H1 (cell line): ENCODE measurements at regions not wholly inside any gene's neighbourhood (a gene's known extent, or its start where the extent isn't known, plus 50 kb on each side); places are given as distances from the start of the nearest gene placed in this dataset.
A peak's percentile ranks its signal among the peaks of the same experiment; 100 is the strongest.

Experiments used
- CTCF ChIA-PET: fragments of 300-600 bp; sonication (Branson Sonifier 250); formaldehyde crosslinking; loops from one replicate; lab custom pipeline; 2021; ENCODE audit not compliant: partially characterized antibody; lab: Charles Lee
- POLR2A ChIA-PET: fragments of 300-600 bp; sonication (Branson Sonifier 250); formaldehyde crosslinking; loops from one replicate; lab custom pipeline; 2021; ENCODE audit warnings: inconsistent platforms; ENCODE audit not compliant: partially characterized antibody; lab: Charles Lee
- DNase-seq, 2 experiments: peaks; one replicate each; pipeline versions ENCODE4 v3.0.0 to v3.0.0-alpha.2; 2010 to 2022; ENCODE audit warnings: low spot score in 2 of 2, low read depth in 1 of 2, mixed read lengths in 1 of 2
- FAIRE-seq: peaks from 2 replicates; lab custom pipeline; 2011; peaks lifted over from hg19 to GRCh38; lab: Jason Lieb, UNC
- H2AFZ ChIP-seq: 2 replicates; pipeline ENCODE4 v1.8.1; 2012; ENCODE audit warnings: low read length, inconsistent platforms
- H2AK5ac ChIP-seq: 2 replicates; pipeline ENCODE4 v1.6.1; 2013; ENCODE audit warnings: low read depth, low read length
- H2BK120ac ChIP-seq: replicated peaks from 2 replicates; pipeline ENCODE3; 2013; ENCODE audit warnings: low read depth, low read length, inconsistent platforms
- H2BK12ac ChIP-seq: 2 replicates; pipeline ENCODE4 v1.6.1; 2013; ENCODE audit warnings: low read depth, low read length
- H2BK15ac ChIP-seq: 2 replicates; pipeline ENCODE4 v1.6.1; 2013; ENCODE audit warnings: low read length
- H2BK20ac ChIP-seq: 2 replicates; pipeline ENCODE4 v1.6.1; 2013; ENCODE audit warnings: low read length
- H2BK5ac ChIP-seq: 2 replicates; pipeline ENCODE4 v1.6.1; 2013; ENCODE audit warnings: low read depth, low read length
- H3K14ac ChIP-seq: 2 replicates; pipeline ENCODE4 v1.6.1; 2013; ENCODE audit warnings: inconsistent platforms; ENCODE audit not compliant: insufficient read length
- H3K18ac ChIP-seq: 2 replicates; pipeline ENCODE4 v1.6.1; 2013; ENCODE audit warnings: low read length; ENCODE audit errors: extremely low read depth
- H3K23ac ChIP-seq: 2 replicates; pipeline ENCODE4 v1.6.1; 2013; ENCODE audit warnings: inconsistent platforms; ENCODE audit not compliant: insufficient read length
- H3K23me2 ChIP-seq: 2 replicates; pipeline ENCODE4 v1.6.1; 2013; ENCODE audit warnings: low read depth, low read length
- H3K27ac ChIP-seq: 2 replicates; pipeline ENCODE4 v1.6.1; 2011; ENCODE audit warnings: low read depth, low read length, inconsistent platforms
- H3K27me3 ChIP-seq, 4 experiments: replicated peaks in 1 of 4; 1 replicate in 1 of 4; 2 replicates in 3 of 4; pipeline versions ENCODE4 v1.6.1 to v1.8.1; 2011 to 2013; ENCODE audit warnings: low read length in 3 of 4, mild to moderate bottlenecking in 3 of 4, inconsistent platforms in 2 of 4, mixed read lengths in 2 of 4, moderate library complexity in 1 of 4; ENCODE audit not compliant: control insufficient read depth in 3 of 4, insufficient read depth in 3 of 4; ENCODE audit errors: extremely low read depth in 1 of 4
- H3K36me3 ChIP-seq, 4 experiments: 2 replicates each; pipeline versions ENCODE4 v1.6.1 to v1.8.1; 2011 to 2013; ENCODE audit warnings: mild to moderate bottlenecking in 4 of 4, low read length in 3 of 4, moderate library complexity in 2 of 4, control low read depth in 1 of 4, inconsistent platforms in 1 of 4; ENCODE audit not compliant: insufficient read depth in 4 of 4, control insufficient read depth in 2 of 4
- H3K4ac ChIP-seq: replicated peaks from 2 replicates; pipeline ENCODE3; 2013; ENCODE audit warnings: low read length, low read depth, mixed read lengths, inconsistent platforms; ENCODE audit not compliant: insufficient read length
- H3K4me1 ChIP-seq, 4 experiments: replicated peaks in 1 of 4; 1 replicate in 1 of 4; 2 replicates in 3 of 4; pipeline versions ENCODE4 v1.6.1 to v1.8.1; 2011 to 2013; ENCODE audit warnings: low read length in 3 of 4, inconsistent platforms in 2 of 4, mixed read lengths in 1 of 4; ENCODE audit not compliant: insufficient read depth in 4 of 4, control insufficient read depth in 3 of 4
- H3K4me2 ChIP-seq, 2 experiments: 2 replicates each; pipeline versions ENCODE4 v1.6.1 to v1.8.1; 2011 to 2013; ENCODE audit warnings: low read depth in 2 of 2, low read length in 2 of 2, control low read depth in 1 of 2, inconsistent platforms in 1 of 2, mild to moderate bottlenecking in 1 of 2; ENCODE audit not compliant: insufficient read depth in 1 of 2
- H3K4me3 ChIP-seq, 4 experiments: fragments of 200-600, 300-600 bp in 1 of 4; sonication (generic), shearing (Covaris generic), sonication (Bioruptor Twin) in 1 of 4; 2 replicates each; pipeline versions ENCODE4 v1.5.1 to v1.8.1; 2011 to 2016; ENCODE audit warnings: low read length in 4 of 4, low read depth in 3 of 4, control low read depth in 2 of 4, inconsistent platforms in 2 of 4, mild to moderate bottlenecking in 2 of 4, mixed read lengths in 1 of 4, moderate library complexity in 1 of 4; ENCODE audit not compliant: insufficient read depth in 2 of 4; ENCODE audit errors: extremely low read depth in 1 of 4
- H3K56ac ChIP-seq: replicated peaks from 2 replicates; pipeline ENCODE3; 2013; ENCODE audit warnings: low read depth, mild to moderate bottlenecking, mixed read lengths, low read length, inconsistent platforms; ENCODE audit not compliant: insufficient read length
- H3K79me1 ChIP-seq: 2 replicates; pipeline ENCODE4 v1.6.1; 2013; ENCODE audit warnings: low read depth, low read length, control low read depth
- H3K79me2 ChIP-seq, 2 experiments: 2 replicates each; pipeline versions ENCODE4 v1.6.1 to v1.8.1; 2012 to 2013; ENCODE audit warnings: low read length in 2 of 2, mild to moderate bottlenecking in 2 of 2, inconsistent platforms in 1 of 2; ENCODE audit not compliant: insufficient read depth in 2 of 2, control insufficient read depth in 1 of 2
- H3K9ac ChIP-seq, 4 experiments: replicated peaks in 1 of 4; 1 replicate in 1 of 4; 2 replicates in 3 of 4; pipeline versions ENCODE4 v1.6.1 to v1.8.1; 2011 to 2013; ENCODE audit warnings: low read depth in 3 of 4, low read length in 3 of 4, control low read depth in 2 of 4, mild to moderate bottlenecking in 2 of 4, moderate library complexity in 2 of 4, inconsistent platforms in 1 of 4; ENCODE audit errors: extremely low read depth in 1 of 4
- H3K9me3 ChIP-seq, 2 experiments: 2 replicates each; pipeline versions ENCODE4 v1.6.1 to v1.8.1; 2012 to 2013; ENCODE audit warnings: mild to moderate bottlenecking in 2 of 2, moderate library complexity in 2 of 2, control low read depth in 1 of 2, inconsistent platforms in 1 of 2, low read depth in 1 of 2, low read length in 1 of 2, mixed read lengths in 1 of 2; ENCODE audit not compliant: insufficient read depth in 2 of 2
- H4K20me1 ChIP-seq, 2 experiments: replicated peaks in 1 of 2; 2 replicates each; pipeline versions ENCODE3 to v1.8.1; 2011 to 2013; ENCODE audit warnings: inconsistent platforms in 2 of 2, low read length in 2 of 2, mild to moderate bottlenecking in 1 of 2; ENCODE audit not compliant: insufficient read depth in 2 of 2, control insufficient read depth in 1 of 2
- H4K5ac ChIP-seq: 2 replicates; pipeline ENCODE4 v1.6.1; 2013; ENCODE audit warnings: low read length, low read depth, mixed read lengths, inconsistent platforms; ENCODE audit not compliant: insufficient read length
- H4K8ac ChIP-seq: 2 replicates; pipeline ENCODE4 v1.8.0; 2013; ENCODE audit warnings: mild to moderate bottlenecking, moderate library complexity, low read length, inconsistent platforms; ENCODE audit not compliant: insufficient read depth; ENCODE audit errors: extremely low read depth
- H4K91ac ChIP-seq: replicated peaks from 2 replicates; pipeline ENCODE3; 2013; ENCODE audit warnings: low read length, mixed read lengths, inconsistent platforms; ENCODE audit not compliant: insufficient read length
- BCL11A ChIP-seq, 2 experiments: IDR thresholded peaks; one replicate each; pipeline ENCODE4 v1.6.1; 2011; ENCODE audit warnings: low read depth in 2 of 2, low read length in 2 of 2, mild to moderate bottlenecking in 2 of 2
- CBX8 ChIP-seq: fragments of 300-800, 300-1000 bp; sonication (generic); IDR thresholded peaks from 2 replicates; pipeline ENCODE4 v1.7.1; 2016; ENCODE audit warnings: low read depth, low read length, borderline replicate concordance
- CREB1 ChIP-seq: IDR thresholded peaks from 2 replicates; pipeline ENCODE4 v1.6.1; 2012; ENCODE audit warnings: inconsistent platforms
- E2F6 ChIP-seq: IDR thresholded peaks from 2 replicates; pipeline ENCODE4 v1.6.1; 2012; ENCODE audit warnings: inconsistent platforms
- EP300 ChIP-seq, 2 experiments: IDR thresholded peaks; 1 replicate in 1 of 2; 2 replicates in 1 of 2; pipeline ENCODE4 v1.6.1; 2011 to 2012; ENCODE audit warnings: low read depth in 2 of 2, low read length in 2 of 2, mild to moderate bottlenecking in 2 of 2, borderline replicate concordance in 1 of 2, inconsistent platforms in 1 of 2, moderate library complexity in 1 of 2
- EZH2 ChIP-seq: fragments of 200-600 bp; sonication (generic); IDR thresholded peaks from 2 replicates; pipeline ENCODE4 v1.7.1; 2012; ENCODE audit warnings: low read depth, mild to moderate bottlenecking, moderate library complexity, low read length, inconsistent platforms; ENCODE audit not compliant: severe bottlenecking
- GABPA ChIP-seq: IDR thresholded peaks from 2 replicates; pipeline ENCODE4 v1.6.1; 2011; ENCODE audit warnings: mild to moderate bottlenecking, low read length, moderate library complexity, borderline replicate concordance; ENCODE audit not compliant: insufficient read depth
- MAFK ChIP-seq: IDR thresholded peaks from 2 replicates; pipeline ENCODE4 v1.6.1; 2012; ENCODE audit warnings: low read depth, mild to moderate bottlenecking, improper control_type of control experiment, low read length
- PHF8 ChIP-seq: fragments of 200-600 bp; sonication (generic); conservative IDR thresholded peaks from 2 replicates; pipeline ENCODE4 v1.7.1; 2012; ENCODE audit warnings: low read depth, mild to moderate bottlenecking, inconsistent platforms, low read length, moderate library complexity
- RBBP5 ChIP-seq: IDR thresholded peaks from 2 replicates; pipeline ENCODE4 v1.7.1; 2012; ENCODE audit warnings: low read depth, mild to moderate bottlenecking, inconsistent platforms, low read length, moderate library complexity, borderline replicate concordance
- TBP ChIP-seq: IDR thresholded peaks from 2 replicates; pipeline ENCODE4 v1.6.1; 2011; ENCODE audit warnings: low read depth, low read length, improper control_type of control experiment
- WGBS, 2 experiments: shearing (Covaris generic) in 1 of 2; methylation state at CpG; one replicate each; pipeline versions ENCODE4 v1.1.6 to v1.1.7; 2013 to 2015; ENCODE audit warnings: low lambda C conversion rate in 2 of 2, mixed read lengths in 2 of 2, inconsistent platforms in 1 of 2, low coverage in 1 of 2, missing lambda C conversion rate in 1 of 2; ENCODE audit not compliant: insufficient replicate concordance in 2 of 2, insufficient coverage in 1 of 2, insufficient read length in 1 of 2; ENCODE audit errors: extremely low coverage in 1 of 2, missing lambda C conversion rate in 1 of 2; 5-methylcytosine and 5-hydroxymethylcytosine counted together
- TF ChIP-seq, protein P1 (sequence below): IDR thresholded peaks from 2 replicates; pipeline ENCODE4 v1.6.1; 2012; ENCODE audit warnings: low read length, inconsistent platforms

GRCh38 chr6:50979171-50979525 is 160.5 kb downstream of the TFAP2B start:
- FAIRE-seq (no peak), DNase-seq (no peak)
- Histone ChIP-seq H2BK20ac (no peak overlapping the region), H2BK120ac (no peak overlapping the region), H2AK5ac (no peak overlapping the region), H2BK15ac (no peak overlapping the region), H3K4me3 (no peak overlapping the region), H3K27ac (no peak overlapping the region), H2BK5ac (no peak overlapping the region), H3K36me3 (no peaks in the 10 kb centered on the region), H3K9ac (no peak overlapping the region), H3K4me1 (peaks cover 0 to 3% (median 1%) of the 10 kb centered on the region in 4 experiments; a peak in 2 of 7 replicates), H3K56ac (no peak overlapping the region), H2BK12ac (no peak overlapping the region), H4K20me1 (no peaks in the 10 kb centered on the region), H3K79me2 (no peaks in the 10 kb centered on the region), H3K9me3 (no peaks in the 10 kb centered on the region), H3K14ac (no peak overlapping the region), H3K4ac (no peak overlapping the region), H4K8ac (no peak overlapping the region), H3K79me1 (no peaks in the 10 kb centered on the region), H3K27me3 (no peaks in the 10 kb centered on the region), H3K4me2 (no peak overlapping the region), H3K23me2 (no peaks in the 10 kb centered on the region), H3K23ac (no peak overlapping the region), H4K5ac (no peak overlapping the region), H4K91ac (no peak overlapping the region), H3K18ac (no peak overlapping the region), H2AFZ (0 out of 2 replicates have a peak overlapping the region, but pooled peaks have one; percentile 35)
- ChIA-PET POLR2A (no interaction called here), CTCF (interaction anchor here (1.5 kb wide), 1 partner anchor 474 kb away, joined by 3 read pairs; no protein-coding TSS in a partner anchor)
- WGBS, 2 experiments: 70% methylated on average over 2 of the region's 2 CpGs; no CpG with 5 or more reads in 1 of the 2 experiments
- TF ChIP-seq CREB1 (no peak), CBX8 (no peak), BCL11A (IDR thresholded peaks at IDR 0.05; ENCODE audit: low read depth in 2 of 2, low read length in 2 of 2) (no peak), MAFK (no peak), EP300 (IDR thresholded peaks at IDR 0.05; ENCODE audit: borderline replicate concordance in 1 of 2, low read depth in 2 of 2, low read length in 2 of 2) (no peak), EZH2 (no peak), E2F6 (no peak), PHF8 (no peak), RBBP5 (no peak), GABPA (no peak), TBP (no peak)
- TF ChIP-seq, protein P1, sequence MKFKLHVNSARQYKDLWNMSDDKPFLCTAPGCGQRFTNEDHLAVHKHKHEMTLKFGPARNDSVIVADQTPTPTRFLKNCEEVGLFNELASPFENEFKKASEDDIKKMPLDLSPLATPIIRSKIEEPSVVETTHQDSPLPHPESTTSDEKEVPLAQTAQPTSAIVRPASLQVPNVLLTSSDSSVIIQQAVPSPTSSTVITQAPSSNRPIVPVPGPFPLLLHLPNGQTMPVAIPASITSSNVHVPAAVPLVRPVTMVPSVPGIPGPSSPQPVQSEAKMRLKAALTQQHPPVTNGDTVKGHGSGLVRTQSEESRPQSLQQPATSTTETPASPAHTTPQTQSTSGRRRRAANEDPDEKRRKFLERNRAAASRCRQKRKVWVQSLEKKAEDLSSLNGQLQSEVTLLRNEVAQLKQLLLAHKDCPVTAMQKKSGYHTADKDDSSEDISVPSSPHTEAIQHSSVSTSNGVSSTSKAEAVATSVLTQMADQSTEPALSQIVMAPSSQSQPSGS: no peak
